K562 (cell line): ENCODE measurements at regions not wholly inside any gene's neighbourhood (a gene's known extent, or its start where the extent isn't known, plus 50 kb on each side); places are given as distances from the start of the nearest gene placed in this dataset.

Experiments
- ATAC-seq: fragments of 200-7000 bp; cut with Tn5 transposase; 3 replicates; pipeline ENCODE4 v1.9.1; 2020; ENCODE audit warnings: moderate library complexity
- BruUV-seq: library from RNA; stranded (reverse); fragments of 400-500 nt; replicated peaks from 2 replicates; lab custom pipeline; 2021; lab: Mats Ljungman, UMichigan
- CTCF ChIA-PET: fragments of 300-600 bp; formaldehyde crosslinking; extraction: SDS; loops from one replicate; lab custom pipeline; 2021; ENCODE audit warnings: low intra/inter-chr PET ratio; lab: Yijun Ruan, JAX
- POLR2A ChIA-PET: fragments of 300-600, 350-650 bp; sonication (Branson Sonifier 250); formaldehyde crosslinking; extraction: SDS; loops from one replicate; lab custom pipeline; 2021; ENCODE audit warnings: antibody characterized with exemption, inconsistent platforms; lab: Yijun Ruan, JAX
- DNase-seq, 4 experiments: peaks; one replicate each; pipeline versions ENCODE4 v3.0.0 to v3.0.0-alpha.2; 2011 to 2018; ENCODE audit warnings: low spot score in 3 of 4, mixed read lengths in 3 of 4; ENCODE audit errors: extremely low read depth in 1 of 4
- FAIRE-seq: peaks from 2 replicates; lab custom pipeline; 2011; peaks lifted over from hg19 to GRCh38; lab: Jason Lieb, UNC
- H2AFZ ChIP-seq: 2 replicates; pipeline ENCODE4 v1.6.0; 2011; ENCODE audit warnings: low read depth, low read length, control low read depth, inconsistent platforms
- H3K27ac ChIP-seq: fragments of 200-600 bp; 3 replicates; pipeline ENCODE4 v1.8.0; 2011; ENCODE audit warnings: low read depth, mild to moderate bottlenecking, control low read depth, inconsistent platforms, low read length, moderate library complexity, mixed read lengths; ENCODE audit errors: extremely low read depth
- H3K27me3 ChIP-seq, 2 experiments: fragments of 300-600 bp in 1 of 2; 2 replicates in 1 of 2; 3 replicates in 1 of 2; pipeline versions ENCODE4 v1.6.0 to v1.8.0; 2011; ENCODE audit warnings: inconsistent platforms in 2 of 2, low read length in 2 of 2, mild to moderate bottlenecking in 1 of 2, mixed read lengths in 1 of 2, moderate library complexity in 1 of 2; ENCODE audit not compliant: control insufficient read depth in 2 of 2, insufficient read depth in 2 of 2
- H3K36me3 ChIP-seq: fragments of 300-600 bp; 3 replicates; pipeline ENCODE4 v1.8.0; 2011; ENCODE audit warnings: mild to moderate bottlenecking, low read length, inconsistent platforms; ENCODE audit not compliant: control insufficient read depth, insufficient read depth
- H3K4me1 ChIP-seq, 2 experiments: fragments of 200-600 bp in 1 of 2; replicated peaks in 1 of 2; 2 replicates in 1 of 2; 3 replicates in 1 of 2; pipeline versions ENCODE4 v1.5.1 to v1.8.0; 2011; ENCODE audit warnings: inconsistent platforms in 2 of 2, low read length in 2 of 2, mild to moderate bottlenecking in 1 of 2, mixed read lengths in 1 of 2, moderate library complexity in 1 of 2; ENCODE audit not compliant: control insufficient read depth in 2 of 2, insufficient read depth in 2 of 2
- H3K4me2 ChIP-seq: 2 replicates; pipeline ENCODE4 v1.6.1; 2011; ENCODE audit warnings: low read length, control low read depth, inconsistent platforms, mixed read lengths; ENCODE audit not compliant: insufficient read depth
- H3K4me3 ChIP-seq: fragments of 200-600 bp; sonication (generic), shearing (Covaris generic); 2 replicates; pipeline ENCODE4 v1.5.1; 2016; ENCODE audit warnings: control low read depth, inconsistent platforms
- H3K79me2 ChIP-seq: fragments of 200-600 bp; 3 replicates; pipeline ENCODE4 v1.8.0; 2011; ENCODE audit warnings: low read length, inconsistent platforms; ENCODE audit not compliant: control insufficient read depth, insufficient read depth
- H3K9ac ChIP-seq, 2 experiments: 2 replicates each; pipeline versions ENCODE4 v1.6.0 to v1.6.1; 2011; ENCODE audit warnings: low read depth in 2 of 2, low read length in 2 of 2, control low read depth in 1 of 2, inconsistent platforms in 1 of 2, mild to moderate bottlenecking in 1 of 2, mixed read lengths in 1 of 2; ENCODE audit not compliant: insufficient read depth in 1 of 2
- H3K9me1 ChIP-seq: one replicate; pipeline ENCODE4 v1.6.0; 2011; ENCODE audit warnings: inconsistent platforms, mild to moderate bottlenecking, low read length, moderate library complexity; ENCODE audit not compliant: control insufficient read depth, insufficient read depth
- H3K9me3 ChIP-seq: replicated peaks from 2 replicates; pipeline ENCODE4 v1.5.1; 2011; ENCODE audit warnings: low read depth, low read length, inconsistent platforms; ENCODE audit not compliant: control insufficient read depth, insufficient read depth
- H4K20me1 ChIP-seq: replicated peaks from 2 replicates; pipeline ENCODE4 v1.6.1; 2011; ENCODE audit warnings: low read length, inconsistent platforms, mixed read lengths; ENCODE audit not compliant: control insufficient read depth, insufficient read depth
- CBFA2T2 ChIP-seq: fragments of 450-650 bp; conservative IDR thresholded peaks from 2 replicates; pipeline ENCODE4 v1.6.1; 2017; ENCODE audit warnings: mild to moderate bottlenecking
- ETS1 ChIP-seq: conservative IDR thresholded peaks from 2 replicates; pipeline ENCODE4 v1.6.1; 2011; ENCODE audit warnings: low read depth, mild to moderate bottlenecking, low read length; ENCODE audit not compliant: control insufficient read depth
- FOXA3 ChIP-seq, 2 experiments: fragments of 450-650 bp in 1 of 2; sonication (generic) in 1 of 2; formaldehyde crosslinking; IDR thresholded peaks in 1 of 2; conservative IDR thresholded peaks in 1 of 2; 2 replicates each; pipeline versions ENCODE4 v1.4.0 to v1.8.0; 2020 to 2022; ENCODE audit warnings: mild to moderate bottlenecking in 2 of 2, missing genetic modification reagents in 1 of 2
- KLF1 ChIP-seq: fragments of 450-650 bp; IDR thresholded peaks from 2 replicates; pipeline ENCODE4 v1.6.1; 2016; ENCODE audit warnings: missing genetic modification characterization, missing compliant biosample characterization
- TRIM25 ChIP-seq: fragments of 450-650 bp; IDR thresholded peaks from 2 replicates; pipeline ENCODE4 v1.7.0; 2016; ENCODE audit warnings: borderline replicate concordance
- ZKSCAN1 ChIP-seq: fragments of 150-350 bp; IDR thresholded peaks from 2 replicates; pipeline ENCODE4 v1.6.1; 2016; ENCODE audit warnings: low read depth, low read length
- WGBS: fragments of 100-300 bp; shearing (Covaris generic); methylation state at CpG from one replicate; pipeline ENCODE4 v1.1.6; 2016; ENCODE audit warnings: low coverage, mixed read lengths; ENCODE audit not compliant: insufficient coverage; ENCODE audit errors: missing lambda C conversion rate; 5-methylcytosine and 5-hydroxymethylcytosine counted together
- in situ Hi-C: fragments of 300-500 bp; cut with MboI; formaldehyde crosslinking; loops from 4 replicates; pipeline ENCODE4 v1.15.0; 2018; ENCODE audit warnings: inconsistent platforms, mixed read lengths
- intact Hi-C: fragments of 100-400 bp; cut with micrococcal nuclease; formaldehyde crosslinking; loops from 2 replicates; pipeline ENCODE4 v1.14.2; 2022
- TF ChIP-seq, protein P1 (sequence below), 2 experiments: fragments of 450-650 bp in 1 of 2; sonication (generic) in 1 of 2; formaldehyde crosslinking in 1 of 2; IDR thresholded peaks; 2 replicates each; pipeline versions ENCODE4 v1.7.1 to v1.9.0; 2016 to 2022; ENCODE audit warnings: inconsistent platforms in 1 of 2, mild to moderate bottlenecking in 1 of 2, missing genetic modification reagents in 1 of 2

- intact Hi-C loops, result no loop called here
- no peak overlapping the region for H3K27ac ChIP-seq
- H3K9me3 ChIP-seq, result no peaks in the 10 kb centered on the region
- no peaks in the 10 kb centered on the region for H3K79me2 ChIP-seq
- in situ Hi-C loops, result no loop called here
- TF ChIP-seq ETS1 (no peak), KLF1 (no peak), TRIM25 (no peak), ZKSCAN1 (no peak), FOXA3 (CRISPR knock-in tag; conservative IDR thresholded peaks at IDR 0.05 in 1 of 2, IDR thresholded peaks at IDR 0.05 in 1 of 2) (no peak), CBFA2T2 (no peak)
- TF ChIP-seq, protein P1, sequence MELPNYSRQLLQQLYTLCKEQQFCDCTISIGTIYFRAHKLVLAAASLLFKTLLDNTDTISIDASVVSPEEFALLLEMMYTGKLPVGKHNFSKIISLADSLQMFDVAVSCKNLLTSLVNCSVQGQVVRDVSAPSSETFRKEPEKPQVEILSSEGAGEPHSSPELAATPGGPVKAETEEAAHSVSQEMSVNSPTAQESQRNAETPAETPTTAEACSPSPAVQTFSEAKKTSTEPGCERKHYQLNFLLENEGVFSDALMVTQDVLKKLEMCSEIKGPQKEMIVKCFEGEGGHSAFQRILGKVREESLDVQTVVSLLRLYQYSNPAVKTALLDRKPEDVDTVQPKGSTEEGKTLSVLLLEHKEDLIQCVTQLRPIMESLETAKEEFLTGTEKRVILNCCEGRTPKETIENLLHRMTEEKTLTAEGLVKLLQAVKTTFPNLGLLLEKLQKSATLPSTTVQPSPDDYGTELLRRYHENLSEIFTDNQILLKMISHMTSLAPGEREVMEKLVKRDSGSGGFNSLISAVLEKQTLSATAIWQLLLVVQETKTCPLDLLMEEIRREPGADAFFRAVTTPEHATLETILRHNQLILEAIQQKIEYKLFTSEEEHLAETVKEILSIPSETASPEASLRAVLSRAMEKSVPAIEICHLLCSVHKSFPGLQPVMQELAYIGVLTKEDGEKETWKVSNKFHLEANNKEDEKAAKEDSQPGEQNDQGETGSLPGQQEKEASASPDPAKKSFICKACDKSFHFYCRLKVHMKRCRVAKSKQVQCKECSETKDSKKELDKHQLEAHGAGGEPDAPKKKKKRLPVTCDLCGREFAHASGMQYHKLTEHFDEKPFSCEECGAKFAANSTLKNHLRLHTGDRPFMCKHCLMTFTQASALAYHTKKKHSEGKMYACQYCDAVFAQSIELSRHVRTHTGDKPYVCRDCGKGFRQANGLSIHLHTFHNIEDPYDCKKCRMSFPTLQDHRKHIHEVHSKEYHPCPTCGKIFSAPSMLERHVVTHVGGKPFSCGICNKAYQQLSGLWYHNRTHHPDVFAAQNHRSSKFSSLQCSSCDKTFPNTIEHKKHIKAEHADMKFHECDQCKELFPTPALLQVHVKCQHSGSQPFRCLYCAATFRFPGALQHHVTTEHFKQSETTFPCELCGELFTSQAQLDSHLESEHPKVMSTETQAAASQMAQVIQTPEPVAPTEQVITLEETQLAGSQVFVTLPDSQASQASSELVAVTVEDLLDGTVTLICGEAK (IDR thresholded peaks at IDR 0.05), result no peak
- TF ChIP-seq, protein P1 (CRISPR knock-in tag; IDR thresholded peaks at IDR 0.05), result no peak
- ATAC-seq (no peak), DNase-seq (no peak), FAIRE-seq (no peak)
- BruUV-seq, result no TSS peak
- H4K20me1 ChIP-seq, result no peaks in the 10 kb centered on the region
- no peak overlapping the region for H3K4me2 ChIP-seq
- H3K36me3 ChIP-seq, result no peaks in the 10 kb centered on the region
- H3K27me3 ChIP-seq, result no peaks in the 10 kb centered on the region
- H3K4me1 ChIP-seq, result no peaks in the 10 kb centered on the region
- H3K4me3 ChIP-seq, result no peak overlapping the region
- H3K9ac ChIP-seq, result no peak overlapping the region
- 0% methylated on average over 5 of the region's 5 CpGs for WGBS
- ChIA-PET CTCF (no interaction called here), POLR2A (no interaction called here)
- no peaks in the 10 kb centered on the region for H3K9me1 ChIP-seq
- no peak overlapping the region for H2AFZ ChIP-seq
These were observed 397.6 kb upstream of the BOD1L1 start for GRCh38 chr4:14025111-14025510.
